GM18520 (cell line): ENCODE measurements at regions not wholly inside any gene's neighbourhood (a gene's known extent, or its start where the extent isn't known, plus 50 kb on each side); places are given as distances from the start of the nearest gene placed in this dataset.
"Not testable (repeated sequence)": the region's sequence is repeated elsewhere in the genome, so short reads cannot be mapped to it uniquely, and the experiment has no call there.

Experiments used
- ATAC-seq: cut with Tn5 transposase; IDR thresholded peaks from one replicate; pipeline ENCODE4 v1.9.1; 2021; ENCODE audit not compliant: unreplicated experiment

DNA sequence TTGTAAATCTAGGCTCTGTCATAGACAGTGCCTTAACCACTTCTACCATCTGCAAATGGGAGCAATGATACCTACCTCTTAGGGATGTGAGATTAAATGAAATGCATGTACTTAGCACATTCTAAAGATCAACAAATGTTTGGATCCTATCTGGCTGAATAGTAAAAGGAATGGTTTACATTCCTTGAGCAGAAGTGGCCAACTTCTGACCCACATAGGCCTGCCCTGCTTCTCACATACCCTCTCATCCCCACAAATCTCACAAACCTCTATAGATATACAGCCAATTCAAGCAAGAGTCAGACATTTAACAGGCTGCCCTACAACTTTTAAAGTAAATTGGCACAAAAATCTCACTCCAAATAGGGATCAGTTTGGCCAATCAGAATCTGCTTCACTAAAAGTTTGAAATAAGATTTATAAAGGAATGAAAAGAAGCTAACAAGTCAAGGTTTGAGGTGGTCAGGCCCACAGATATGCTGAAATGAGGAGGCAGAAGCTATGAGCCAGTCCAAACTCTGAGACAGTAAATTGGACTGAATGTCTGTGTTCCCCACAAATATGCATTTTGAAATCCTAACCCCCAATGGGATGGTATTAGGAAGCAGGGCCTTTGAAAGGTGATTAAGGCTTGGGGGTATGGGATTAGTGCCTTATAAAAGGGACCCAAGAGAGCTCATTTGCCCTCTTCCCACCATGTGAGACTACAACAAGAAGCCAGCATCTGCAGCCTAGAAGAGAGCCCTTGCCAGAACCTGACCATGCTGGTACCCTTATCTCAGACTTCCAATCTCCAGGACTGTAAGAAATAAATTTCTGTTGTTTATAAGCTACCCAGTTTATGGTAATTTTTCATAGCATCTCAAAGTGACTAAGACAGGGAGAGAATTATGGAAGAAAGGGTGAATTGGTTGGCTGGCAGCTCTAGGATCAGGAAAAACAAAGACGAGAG lies 227.8 kb upstream of the RBMS1 start:
- no peak for ATAC-seq

DNA sequence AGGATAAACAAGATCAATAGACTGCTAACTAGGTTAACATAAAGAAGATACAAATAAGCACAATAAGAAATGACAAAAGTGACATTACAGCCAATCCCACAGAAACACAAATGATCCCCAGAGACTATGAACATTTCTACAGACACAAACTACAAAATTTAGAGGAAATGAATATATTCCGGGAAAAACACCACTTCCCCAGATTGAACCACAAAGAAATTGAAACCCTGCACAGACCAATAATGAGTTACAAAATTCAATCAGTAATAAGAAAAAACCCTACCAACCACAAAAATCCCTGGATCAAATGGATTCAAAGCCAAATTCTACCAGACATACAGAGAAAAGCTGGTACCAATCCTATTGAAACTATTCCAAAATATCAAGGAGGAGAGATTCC lies 232.4 kb upstream of the RBMS1 start:
- ATAC-seq, result no peak

DNA sequence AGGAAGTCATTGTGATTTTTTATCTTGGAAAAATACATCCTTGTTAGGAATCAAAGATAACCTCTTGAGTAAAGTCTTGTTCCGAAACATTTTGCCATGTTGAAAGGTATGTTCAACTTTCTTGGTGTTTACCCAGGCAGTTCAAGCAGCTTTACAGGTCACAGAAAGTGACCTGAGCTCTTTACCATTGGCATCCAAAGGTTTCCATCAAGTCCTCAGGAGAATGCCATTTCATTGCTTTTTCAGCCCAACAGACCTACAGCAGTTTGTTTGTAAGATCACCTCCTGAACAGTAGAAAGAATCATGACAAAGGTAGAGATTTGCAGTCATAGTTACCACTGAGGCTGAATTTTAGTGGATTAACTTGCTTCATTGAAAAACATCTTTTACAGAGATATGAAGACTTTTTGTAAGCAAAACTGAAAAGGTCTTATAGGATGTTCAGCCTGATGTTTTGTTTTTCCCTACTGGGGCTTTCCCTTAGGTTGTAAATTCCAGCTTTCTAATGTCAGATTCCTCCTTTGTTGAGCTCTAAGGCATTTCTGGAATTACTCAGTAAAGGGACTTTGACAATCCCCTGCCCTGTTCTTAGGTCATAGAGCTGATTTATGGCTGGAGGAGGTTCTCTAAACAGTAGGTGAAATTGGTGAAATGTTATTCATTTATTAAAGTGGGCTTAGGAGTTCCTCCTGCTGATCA lies 236.8 kb upstream of the RBMS1 start:
- no peak for ATAC-seq

DNA sequence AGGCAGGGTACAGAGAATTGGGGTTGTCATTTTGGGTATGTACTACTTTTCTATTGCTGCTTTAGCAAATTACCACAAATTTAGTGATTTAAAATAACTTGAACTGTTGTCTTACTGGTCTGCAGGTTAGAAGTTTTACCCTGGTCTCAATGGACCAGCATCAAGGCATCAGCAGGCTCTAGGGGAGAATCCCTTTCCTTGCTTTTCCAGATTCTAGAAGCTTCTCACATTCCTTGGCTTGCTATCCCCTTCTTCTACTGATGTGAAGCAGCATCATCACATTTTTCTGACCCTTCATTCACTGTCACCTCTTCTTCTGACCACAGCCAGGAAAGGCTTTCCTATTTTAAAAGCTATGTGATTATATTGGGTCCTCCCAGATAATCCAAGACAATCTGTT lies 237.8 kb upstream of the RBMS1 start:
- ATAC-seq, result no peak

DNA sequence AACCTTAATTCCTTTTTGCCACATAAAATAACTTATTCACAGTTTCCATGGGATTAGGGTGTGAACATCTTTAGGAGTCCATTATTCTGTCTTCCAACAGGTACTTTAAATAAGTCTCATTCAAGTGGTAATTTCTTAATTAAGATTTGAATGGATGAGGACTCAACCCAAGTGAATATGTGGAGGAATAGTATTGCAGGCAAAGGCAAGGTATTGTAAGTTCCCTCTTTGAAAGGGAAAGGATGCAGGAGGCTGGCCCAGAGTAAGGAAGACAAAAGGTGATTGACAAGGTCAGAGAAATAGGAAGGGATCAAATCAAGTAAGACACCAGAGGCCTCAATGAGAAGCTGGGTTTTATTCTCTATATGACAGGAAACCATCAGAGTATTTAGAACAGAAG lies 238.2 kb upstream of the RBMS1 start:
- ATAC-seq, result no peak

DNA sequence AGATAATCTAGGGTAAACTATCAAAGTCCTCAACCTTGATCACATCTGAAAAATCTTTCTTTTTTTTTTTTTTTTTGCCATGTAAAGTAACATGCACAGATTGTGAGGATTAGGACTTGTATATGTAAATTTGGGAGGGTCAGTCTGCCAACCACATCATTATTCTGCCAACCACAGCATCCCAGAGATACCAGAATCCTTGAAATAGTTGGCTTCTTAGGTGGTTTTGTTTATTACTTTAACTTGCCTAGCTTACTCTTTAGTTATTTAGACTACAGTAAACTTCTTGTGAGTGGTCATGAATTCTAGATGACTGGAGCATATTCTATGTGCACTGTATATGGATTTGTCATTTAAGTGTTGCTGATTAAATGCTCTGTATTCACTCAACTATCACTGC lies 242.1 kb upstream of the RBMS1 start:
- ATAC-seq, result no peak

DNA sequence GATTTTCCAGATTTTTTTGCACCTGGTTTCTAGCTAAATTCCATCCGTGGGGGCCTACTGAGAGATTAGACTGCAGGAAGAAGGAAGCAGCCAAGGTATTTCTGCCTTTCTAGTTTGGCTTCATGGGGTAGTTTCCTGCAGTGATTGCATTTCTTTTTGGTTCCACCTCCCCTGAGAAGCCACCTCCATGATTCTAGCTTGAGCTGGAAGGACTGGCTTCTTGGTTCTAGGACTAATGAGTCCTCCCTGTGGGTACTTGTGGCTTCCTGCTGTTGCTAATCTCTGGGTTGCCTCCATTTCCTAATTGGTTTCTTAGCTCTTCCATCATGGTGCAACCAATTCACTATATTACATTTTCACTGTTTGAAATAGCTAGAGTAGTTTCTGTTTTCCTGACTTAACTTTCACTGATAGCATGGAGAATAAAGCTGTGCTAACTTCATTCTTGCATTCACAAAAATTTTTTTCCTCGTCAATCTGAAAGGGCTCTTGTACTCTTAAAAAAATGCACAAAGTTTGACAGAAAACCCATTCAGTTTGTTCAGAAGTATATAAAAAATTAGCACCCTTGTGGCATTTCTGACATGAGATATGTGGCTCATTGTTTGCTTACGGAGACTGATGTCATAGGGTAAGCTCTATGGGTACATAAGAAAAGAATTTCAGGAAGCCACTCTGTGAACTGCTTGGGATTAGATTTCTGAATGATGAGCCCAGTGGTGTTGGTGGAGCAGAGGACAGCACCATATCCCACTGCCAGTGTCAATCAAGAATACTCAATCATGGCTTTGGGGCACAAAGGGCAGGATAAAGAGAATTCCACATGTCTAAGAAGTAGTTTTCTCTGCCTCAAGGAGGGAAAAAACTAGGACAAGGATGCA lies 242.8 kb upstream of the RBMS1 start:
- ATAC-seq, result no peak

DNA sequence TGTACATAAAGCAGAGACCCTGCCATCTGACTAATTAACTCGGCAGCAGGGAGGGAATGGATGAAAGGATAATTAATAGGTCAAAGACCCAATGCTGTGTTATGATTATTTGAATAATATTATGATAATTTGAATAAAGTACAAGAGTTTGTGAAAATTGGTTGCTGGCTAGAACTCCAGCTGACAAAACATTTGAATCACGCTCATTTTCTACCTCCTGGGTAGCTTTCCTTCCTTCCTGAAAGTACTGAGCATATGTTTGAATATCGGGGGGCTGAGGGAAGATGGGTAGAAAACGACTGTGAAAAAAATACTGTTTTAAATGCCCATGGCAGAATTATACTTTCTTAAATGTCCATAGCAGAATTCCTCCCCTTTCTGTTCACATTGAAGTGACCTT lies 243.6 kb upstream of the RBMS1 start:
- ATAC-seq, result no peak

DNA sequence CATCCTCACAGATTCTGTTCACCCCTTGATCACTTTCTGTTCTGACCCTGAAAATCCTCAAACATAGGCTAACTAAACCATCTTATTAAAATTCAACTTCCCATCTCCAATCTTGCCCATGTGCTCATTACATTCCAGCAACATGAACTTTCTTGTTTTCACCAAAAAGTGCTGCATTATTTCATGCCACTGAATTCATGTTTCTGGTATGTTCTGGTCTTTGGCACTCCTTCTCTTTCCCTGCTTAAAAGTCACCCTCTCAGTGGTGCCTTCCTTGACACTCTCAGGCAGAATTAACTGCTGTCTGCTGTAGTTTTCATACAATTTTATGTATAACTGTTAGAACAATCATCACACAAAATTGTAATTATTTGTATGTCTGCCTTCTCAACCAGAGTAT lies 247.7 kb upstream of the RBMS1 start:
- no peak for ATAC-seq

DNA sequence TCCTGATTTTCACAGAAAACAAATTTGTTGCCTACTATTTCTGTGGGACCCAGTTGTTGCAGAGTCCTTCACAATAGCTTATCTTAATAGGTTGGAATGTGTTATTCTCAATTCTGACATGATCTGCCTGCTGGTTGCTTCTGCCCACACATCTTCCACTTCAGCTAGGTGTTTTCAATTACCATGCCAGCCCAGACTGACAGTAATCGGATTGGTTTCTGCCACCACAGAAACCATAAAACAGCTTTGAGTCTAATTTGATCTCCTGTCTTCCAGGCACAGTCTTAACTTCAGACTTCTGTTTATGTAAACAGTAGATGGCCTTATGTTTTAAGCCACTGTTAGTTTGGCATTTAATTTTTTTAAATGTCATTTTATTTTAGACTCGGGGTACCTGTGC lies 248.2 kb upstream of the RBMS1 start:
- no peak for ATAC-seq

DNA sequence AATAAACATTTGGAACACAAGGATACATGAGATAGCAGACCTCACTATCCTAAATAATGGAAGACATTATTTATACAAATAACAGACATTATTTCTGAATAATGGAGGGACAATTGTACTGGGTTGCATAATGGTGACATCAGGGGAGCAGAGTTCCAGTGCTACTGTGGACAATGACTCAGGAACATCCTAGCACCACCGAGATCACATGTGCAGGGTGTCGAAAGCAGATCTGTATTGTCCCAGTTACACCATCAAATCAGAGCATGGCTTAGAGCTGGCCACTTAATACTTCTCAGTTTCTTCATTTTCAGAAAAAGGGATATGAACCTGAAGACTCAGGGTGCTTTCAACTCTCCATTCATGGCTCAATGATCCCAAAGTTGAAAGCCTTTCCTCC lies 249.1 kb upstream of the RBMS1 start:
- no peak for ATAC-seq

DNA sequence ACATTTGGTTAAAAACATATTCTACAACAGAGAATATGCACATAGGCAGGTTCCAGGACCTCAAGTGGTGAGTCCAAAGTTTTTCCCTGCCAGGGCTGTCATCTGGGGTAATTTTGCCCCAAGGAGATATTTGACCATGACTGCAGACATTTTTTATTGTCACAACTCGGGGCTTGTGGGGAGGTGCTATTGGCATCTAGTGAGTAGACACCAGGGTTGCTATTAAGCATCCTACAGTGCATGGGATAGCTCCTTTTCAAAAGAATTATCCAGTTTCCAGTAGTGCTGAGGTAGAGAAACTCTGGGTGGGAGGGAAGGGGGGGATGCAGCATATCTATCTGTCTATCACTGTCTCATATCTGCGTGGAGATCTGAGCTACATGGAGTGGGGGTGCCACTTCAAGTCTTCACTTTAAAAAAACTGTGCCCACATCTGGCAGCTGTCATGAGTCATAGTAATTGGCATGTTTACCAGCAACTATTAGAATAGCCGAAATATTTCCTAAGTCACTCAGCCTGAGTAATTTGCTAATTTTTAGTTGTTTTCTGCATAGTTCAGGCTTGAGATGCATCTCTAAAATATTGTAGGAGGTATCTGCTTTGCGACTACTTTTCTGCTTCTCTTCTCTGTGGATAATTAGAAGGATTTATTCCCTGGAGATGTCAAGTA lies 254.0 kb upstream of the RBMS1 start:
- ATAC-seq, result no peak

DNA sequence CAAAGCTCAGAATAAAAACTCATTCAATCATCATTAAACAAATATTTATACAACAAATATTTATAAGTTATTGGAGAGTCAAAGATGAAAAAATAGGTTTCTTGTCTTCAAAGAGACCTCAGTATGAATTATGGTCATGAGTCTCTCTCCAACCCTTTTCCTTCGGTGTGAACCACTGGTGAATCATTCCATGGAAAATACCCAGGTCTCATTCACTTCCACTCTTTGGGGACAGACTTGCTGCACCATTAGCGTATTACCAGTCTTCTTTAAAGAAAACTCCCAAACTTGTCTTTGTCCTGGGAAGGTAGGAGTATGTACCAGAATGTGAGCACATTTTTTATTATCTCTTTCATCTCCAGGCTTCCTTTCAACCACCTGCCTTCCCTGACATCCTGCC lies 257.4 kb upstream of the RBMS1 start:
- no peak for ATAC-seq

DNA sequence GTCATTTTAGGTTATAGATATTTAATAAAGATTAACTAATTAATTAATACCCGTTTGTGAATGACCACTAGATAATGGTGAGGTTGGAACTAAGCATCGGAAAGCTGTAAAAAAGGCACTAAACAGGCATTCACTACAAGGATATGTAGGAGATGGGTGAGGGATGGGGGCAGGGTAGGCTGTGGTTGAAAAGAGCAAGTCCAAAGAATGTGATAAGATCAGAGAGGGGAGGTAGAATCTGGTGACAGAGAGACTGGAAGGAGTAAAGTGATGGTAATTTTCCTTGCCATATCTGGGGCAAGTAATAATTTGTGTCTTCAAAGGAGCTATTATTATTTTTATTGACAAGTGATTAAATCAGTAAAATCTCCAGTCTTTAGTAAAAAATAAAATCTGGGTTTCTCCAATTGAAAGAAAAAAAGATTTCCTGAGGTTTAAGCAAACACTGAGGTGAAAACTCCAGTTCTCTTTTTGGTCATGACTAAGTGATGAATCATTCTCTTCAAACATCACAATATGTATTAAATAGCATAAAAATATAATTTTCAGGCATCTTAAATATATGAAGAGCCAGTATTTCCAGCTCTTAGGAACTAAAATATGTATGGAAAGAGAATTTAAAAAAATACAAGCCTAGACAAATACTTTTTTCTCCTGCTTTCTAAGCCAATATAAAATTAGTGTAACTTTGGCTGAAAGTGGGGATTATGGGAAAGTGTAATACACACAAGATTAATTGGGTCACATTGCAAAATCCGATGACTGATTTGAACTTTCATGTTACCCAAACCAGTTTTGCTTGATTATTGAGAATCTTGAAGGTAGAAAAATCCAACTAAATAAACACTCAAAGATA lies 259.1 kb upstream of the RBMS1 start:
- no peak for ATAC-seq

DNA sequence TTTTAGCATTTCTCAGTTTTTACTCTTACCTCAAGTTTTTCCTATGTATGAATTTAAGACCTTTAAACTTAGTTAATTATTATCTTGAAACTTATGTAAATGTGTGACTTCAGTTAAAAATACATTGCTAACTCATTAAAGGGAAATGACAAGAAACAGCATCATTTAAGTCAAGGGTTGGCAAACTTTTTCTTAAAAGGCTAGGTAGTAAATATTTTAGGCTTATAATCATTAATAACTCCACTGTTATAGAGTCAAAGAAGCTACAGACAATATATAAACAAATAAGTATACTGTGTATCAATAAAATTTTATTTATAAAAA lies 259.7 kb upstream of the RBMS1 start:
- ATAC-seq, result no peak

DNA sequence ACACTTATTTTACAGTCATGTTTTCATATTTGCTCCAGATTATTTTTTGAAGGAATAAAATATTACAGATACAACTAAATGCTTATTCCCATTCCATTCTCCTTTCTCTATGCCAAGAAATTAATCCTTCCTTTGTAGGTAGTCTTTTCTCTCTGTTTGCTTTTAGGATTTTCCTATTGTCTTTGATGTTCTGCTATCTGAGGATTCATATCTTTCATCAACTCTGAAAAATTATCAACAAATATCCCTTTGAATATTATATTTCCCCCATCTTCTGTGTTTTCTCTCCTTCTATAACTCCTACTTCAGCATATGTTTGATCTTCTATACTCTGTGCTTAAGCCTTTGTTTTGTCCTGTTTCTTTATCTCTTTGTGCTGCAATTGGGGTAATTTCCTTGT lies 260.4 kb upstream of the RBMS1 start:
- ATAC-seq, result no peak

DNA sequence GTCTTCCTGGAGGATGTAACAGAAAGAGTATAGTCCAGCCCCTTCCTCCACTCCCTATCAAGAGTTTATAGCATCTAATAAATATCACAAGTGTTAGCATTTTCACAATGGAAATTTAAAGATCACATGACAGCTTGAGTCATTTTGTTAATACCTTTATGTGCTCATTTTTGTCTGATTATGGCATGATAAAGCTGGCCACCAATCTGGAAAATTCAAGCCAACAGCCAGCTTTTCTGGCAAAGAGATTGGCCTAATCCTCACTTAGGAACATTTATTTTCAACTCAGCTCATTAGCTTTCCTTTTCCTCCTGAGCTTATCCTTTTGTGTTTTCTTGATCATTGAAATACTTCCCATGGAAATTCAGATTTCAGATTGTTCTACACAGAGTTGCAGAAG lies 262.9 kb upstream of the RBMS1 start:
- ATAC-seq, result no peak

DNA sequence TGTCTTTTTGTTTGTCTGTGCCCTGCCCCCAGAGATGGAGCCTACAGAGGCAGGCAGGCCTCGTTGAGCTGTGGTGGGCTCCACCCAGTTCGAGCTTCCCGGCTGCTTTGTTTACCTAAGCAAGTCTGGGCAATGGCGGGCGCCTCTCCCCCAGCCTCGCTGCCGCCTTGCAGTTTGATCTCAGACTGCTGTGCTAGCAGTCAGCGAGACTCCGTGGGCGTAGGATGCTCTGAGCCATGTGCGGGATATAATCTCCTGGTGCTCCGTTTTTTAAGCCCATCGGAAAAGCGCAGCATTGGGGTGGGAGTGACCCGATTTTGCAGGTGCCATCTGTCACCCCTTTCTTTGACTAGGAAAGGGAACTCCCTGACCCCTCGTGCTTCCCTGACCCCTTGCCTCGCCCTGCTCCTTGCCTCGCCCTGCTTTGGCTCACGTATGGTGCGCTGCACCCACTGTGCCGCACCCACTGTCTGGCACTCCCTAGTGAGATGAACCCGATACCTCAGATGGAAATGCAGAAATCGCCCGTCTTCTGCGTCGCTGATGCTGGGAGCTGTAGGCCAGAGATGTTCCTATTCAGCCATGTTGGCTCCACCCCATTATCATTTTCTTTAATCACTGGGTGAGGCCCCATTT lies 269.0 kb upstream of the RBMS1 start:
- ATAC-seq, result not testable (repeated sequence)

DNA sequence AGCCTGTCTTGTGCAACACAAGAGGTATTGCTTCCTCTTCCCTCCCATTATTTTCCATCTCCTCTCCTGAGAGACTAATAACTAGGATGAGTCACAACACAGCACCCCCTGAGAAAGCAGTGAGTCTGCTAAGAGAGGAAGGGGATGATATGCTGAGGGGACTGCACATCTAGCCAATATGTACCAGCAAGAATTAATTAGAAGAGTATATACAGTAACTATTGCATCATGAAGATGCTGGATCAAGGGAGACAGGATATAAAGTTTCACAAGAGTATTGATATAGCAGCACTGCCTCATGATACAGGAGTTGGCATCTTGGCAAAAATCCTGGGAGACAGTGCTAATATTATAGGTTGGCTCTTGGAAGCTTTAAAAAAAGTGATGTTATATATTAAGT lies 289.9 kb upstream of the RBMS1 start:
- no peak for ATAC-seq

DNA sequence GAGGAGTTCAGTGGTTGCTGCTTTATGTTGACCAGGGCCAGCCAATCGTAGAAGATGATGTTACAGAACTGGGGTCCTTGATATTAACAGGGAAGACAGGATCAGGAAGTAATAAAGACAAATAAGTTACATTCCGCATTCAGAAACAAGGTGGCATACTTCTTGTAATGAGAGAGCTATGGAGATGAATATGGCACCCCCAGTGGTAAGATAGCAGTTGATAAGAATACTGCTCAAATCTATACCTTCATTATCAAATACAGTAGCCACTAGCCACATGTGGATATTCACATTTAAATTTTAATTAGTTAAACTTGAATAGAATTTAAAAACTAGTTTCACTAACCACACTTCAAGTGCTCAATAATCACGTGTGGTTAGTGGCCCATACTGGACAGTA lies 290.4 kb upstream of the RBMS1 start:
- no peak for ATAC-seq
